GM19351 (cell line): ENCODE measurements at regions not wholly inside any gene's neighbourhood (a gene's known extent, or its start where the extent isn't known, plus 50 kb on each side); places are given as distances from the start of the nearest gene placed in this dataset.

ENCODE experiments used
- ATAC-seq: cut with Tn5 transposase; IDR thresholded peaks from one replicate; pipeline ENCODE4 v1.9.1; 2021; ENCODE audit warnings: mild to moderate bottlenecking, moderate library complexity; ENCODE audit not compliant: unreplicated experiment

- ATAC-seq = no peak
Measured at GRCh38 chr12:88793096-88793495, 212.8 kb upstream of the KITLG start.

- ATAC-seq = no peak
Measured at GRCh38 chr12:88790231-88790630, 210.0 kb upstream of the KITLG start.

GRCh38 chr12:88784166-88784565, 203.9 kb upstream of the KITLG start:
- ATAC-seq = no peak

GRCh38 chr12:88782351-88782750, 202.1 kb upstream of the KITLG start:
- ATAC-seq = no peak

- no peak for ATAC-seq
Measured at GRCh38 chr12:88781909-88782308, 201.6 kb upstream of the KITLG start.

GRCh38 chr12:88778064-88778463, 197.8 kb upstream of the KITLG start:
- no peak for ATAC-seq

GRCh38 chr12:88775742-88776151, 195.5 kb upstream of the KITLG start:
- no peak for ATAC-seq

- ATAC-seq = no peak
Measured at GRCh38 chr12:88767699-88768098, 187.4 kb upstream of the KITLG start.

GRCh38 chr12:88764781-88765480, 184.7 kb upstream of the KITLG start:
- no peak for ATAC-seq

GRCh38 chr12:88763536-88764100, 183.3 kb upstream of the KITLG start:
- ATAC-seq = no peak

GRCh38 chr12:88758176-88758575, 177.9 kb upstream of the KITLG start:
- ATAC-seq = no peak

- ATAC-seq = no peak
Measured at GRCh38 chr12:88756917-88757316, 176.6 kb upstream of the KITLG start.

- ATAC-seq = no peak
Measured at GRCh38 chr12:88756153-88756552, 175.9 kb upstream of the KITLG start.

GRCh38 chr12:88753707-88754106, 173.4 kb upstream of the KITLG start:
- no peak for ATAC-seq

GRCh38 chr12:88753066-88753465, 172.8 kb upstream of the KITLG start:
- no peak for ATAC-seq

- no peak for ATAC-seq
Measured at GRCh38 chr12:88752183-88752582, 171.9 kb upstream of the KITLG start.

- ATAC-seq = no peak
Measured at GRCh38 chr12:88750867-88751543, 170.7 kb upstream of the KITLG start.

- no peak for ATAC-seq
Measured at GRCh38 chr12:88746386-88746785, 166.1 kb upstream of the KITLG start.

- no peak for ATAC-seq
Measured at GRCh38 chr12:88743946-88744685, 163.8 kb upstream of the KITLG start.

- no peak for ATAC-seq
Measured at GRCh38 chr12:88737838-88738472, 157.7 kb upstream of the KITLG start.

GRCh38 chr12:88736031-88736430, 155.8 kb upstream of the KITLG start:
- no peak for ATAC-seq
